Liver (tissue), 8 donors: ENCODE measurements at regions not wholly inside any gene's neighbourhood (a gene's known extent, or its start where the extent isn't known, plus 50 kb on each side); places are given as distances from the start of the nearest gene placed in this dataset.

ENCODE experiments used
- DNase-seq: peaks from one replicate; pipeline ENCODE4 v3.0.0-alpha.2; 2017; ENCODE audit warnings: low spot score
- H3K27ac ChIP-seq, 2 donors: one replicate each; pipeline ENCODE4 v1.7.0; 2013; ENCODE audit warnings: inconsistent platforms in 2 of 2, low read length in 2 of 2, control low read depth in 1 of 2, low read depth in 1 of 2, mild to moderate bottlenecking in 1 of 2
- H3K27me3 ChIP-seq, 4 donors: one replicate each; pipeline versions ENCODE4 v1.6.1 to v1.7.0; 2013; ENCODE audit warnings: low read length in 3 of 4, inconsistent platforms in 1 of 4, mild to moderate bottlenecking in 1 of 4, moderate library complexity in 1 of 4; ENCODE audit not compliant: control insufficient read depth in 4 of 4, insufficient read depth in 4 of 4
- H3K36me3 ChIP-seq, 4 donors: one replicate each; pipeline versions ENCODE4 v1.6.1 to v1.7.0; 2013; ENCODE audit warnings: low read length in 3 of 4, mild to moderate bottlenecking in 3 of 4, low read depth in 1 of 4, moderate library complexity in 1 of 4; ENCODE audit not compliant: control insufficient read depth in 4 of 4, insufficient read depth in 3 of 4
- H3K4me1 ChIP-seq, 4 donors: one replicate each; pipeline versions ENCODE4 v1.6.1 to v1.7.0; 2013; ENCODE audit warnings: low read length in 3 of 4, mild to moderate bottlenecking in 3 of 4, moderate library complexity in 1 of 4; ENCODE audit not compliant: control insufficient read depth in 4 of 4, insufficient read depth in 4 of 4
- H3K4me3 ChIP-seq, 3 donors: one replicate each; pipeline versions ENCODE4 v1.6.1 to v1.7.0; 2013; ENCODE audit warnings: low read length in 3 of 3, control low read depth in 1 of 3, low read depth in 1 of 3, mild to moderate bottlenecking in 1 of 3
- H3K9ac ChIP-seq, 2 donors: one replicate each; pipeline ENCODE4 v1.7.0; 2013; ENCODE audit warnings: low read length in 2 of 2, mild to moderate bottlenecking in 2 of 2, moderate library complexity in 2 of 2, control low read depth in 1 of 2, low read depth in 1 of 2
- H3K9me3 ChIP-seq, 4 donors: one replicate each; pipeline versions ENCODE4 v1.6.1 to v1.7.0; 2013; ENCODE audit warnings: low read length in 3 of 4; ENCODE audit not compliant: control insufficient read depth in 4 of 4
- ATF3 ChIP-seq: IDR thresholded peaks from 2 replicates; pipeline ENCODE4 v1.6.1; 2016; ENCODE audit warnings: antibody characterized with exemption
- CTCF ChIP-seq: fragments of 150-350 bp; IDR thresholded peaks from 2 replicates; pipeline ENCODE4 v1.5.1; 2017; ENCODE audit warnings: improper control_type of control experiment, low read depth, low read length; ENCODE audit not compliant: missing input control
- FOXA1 ChIP-seq: IDR thresholded peaks from 2 replicates; pipeline ENCODE4 v1.6.1; 2016; ENCODE audit warnings: antibody characterized with exemption
- FOXA2 ChIP-seq: IDR thresholded peaks from 2 replicates; pipeline ENCODE4 v1.6.1; 2016; ENCODE audit warnings: antibody characterized with exemption
- GABPA ChIP-seq, 2 donors: IDR thresholded peaks in 1 of 2; conservative IDR thresholded peaks in 1 of 2; 2 replicates each; pipeline ENCODE4 v1.6.1; 2016; ENCODE audit warnings: antibody characterized with exemption in 2 of 2, mild to moderate bottlenecking in 1 of 2, moderate library complexity in 1 of 2
- HNF4A ChIP-seq, 2 donors: conservative IDR thresholded peaks; 2 replicates each; pipeline ENCODE4 v1.6.1; 2016; ENCODE audit warnings: antibody characterized with exemption in 2 of 2, mild to moderate bottlenecking in 2 of 2
- HNF4G ChIP-seq: IDR thresholded peaks from 2 replicates; pipeline ENCODE4 v1.6.1; 2016; ENCODE audit warnings: antibody characterized with exemption
- JUND ChIP-seq, 2 donors: IDR thresholded peaks; 2 replicates each; pipeline ENCODE4 v1.6.1; 2016; ENCODE audit warnings: antibody characterized with exemption in 2 of 2
- MAX ChIP-seq: IDR thresholded peaks from 2 replicates; pipeline ENCODE4 v1.6.1; 2016; ENCODE audit warnings: antibody characterized with exemption
- NR2F2 ChIP-seq: IDR thresholded peaks from 2 replicates; pipeline ENCODE4 v1.6.1; 2016; ENCODE audit warnings: antibody characterized with exemption
- RAD21 ChIP-seq, 2 donors: IDR thresholded peaks; 2 replicates each; pipeline ENCODE4 v1.6.1; 2016; ENCODE audit warnings: antibody characterized with exemption in 2 of 2, mild to moderate bottlenecking in 2 of 2
- RXRA ChIP-seq, 2 donors: IDR thresholded peaks; 2 replicates each; pipeline ENCODE4 v1.6.1; 2017 to 2018; ENCODE audit warnings: antibody characterized with exemption in 2 of 2, mild to moderate bottlenecking in 1 of 2
- SP1 ChIP-seq: IDR thresholded peaks from 2 replicates; pipeline ENCODE4 v1.6.1; 2018; ENCODE audit warnings: antibody characterized with exemption, mild to moderate bottlenecking
- TAF1 ChIP-seq: conservative IDR thresholded peaks from 2 replicates; pipeline ENCODE4 v1.6.1; 2016; ENCODE audit warnings: antibody characterized with exemption, mild to moderate bottlenecking
- YY1 ChIP-seq: IDR thresholded peaks from 2 replicates; pipeline ENCODE4 v1.6.1; 2016; ENCODE audit warnings: antibody characterized with exemption, mild to moderate bottlenecking
- ZBTB33 ChIP-seq: IDR thresholded peaks from 2 replicates; pipeline ENCODE4 v1.6.1; 2016; ENCODE audit warnings: antibody characterized with exemption
- WGBS: extraction: QIAGEN DNeasy Blood & Tissue Kit; methylation state at CpG from one replicate; pipeline ENCODE4 v1.1.7; 2013; 5-methylcytosine and 5-hydroxymethylcytosine counted together
- donor health status: healthy.
- donor health status: healthy.
- donor health status: healthy.
- donor health status: healthy.
- donor health status: healthy.

GRCh38 chr9:3014178-3014577 lies 170.3 kb upstream of the PUM3 start:
- Histone ChIP-seq H3K27me3 (no peaks in the 10 kb centered on the region), H3K27ac (no peak overlapping the region), H3K4me1 (no peaks in the 10 kb centered on the region), H3K4me3 (no peak overlapping the region), H3K36me3 (no peaks in the 10 kb centered on the region), H3K9me3 (no peaks in the 10 kb centered on the region), H3K9ac (no peak overlapping the region)
- no peak for DNase-seq
- WGBS: 60% methylated on average over 3 of the region's 3 CpGs
- TF ChIP-seq RAD21 (IDR thresholded peaks at IDR 0.05) (no peak), RXRA (IDR thresholded peaks at IDR 0.05) (no peak), SP1 (no peak), TAF1 (no peak), ATF3 (no peak), HNF4A (conservative IDR thresholded peaks at IDR 0.05) (no peak), FOXA2 (no peak), FOXA1 (no peak), HNF4G (no peak)

- H3K4me3 ChIP-seq: no peak overlapping the region
- WGBS: 66% methylated on average over 5 of the region's 5 CpGs
- TF ChIP-seq TAF1 (no peak), MAX (no peak), HNF4A (conservative IDR thresholded peaks at IDR 0.05) (no peak), CTCF (no peak), ATF3 (no peak), SP1 (no peak), ZBTB33 (no peak), JUND (IDR thresholded peaks at IDR 0.05) (no peak), RAD21 (IDR thresholded peaks at IDR 0.05) (no peak)
- H3K27ac ChIP-seq: no peak overlapping the region
- H3K36me3 ChIP-seq: no peaks in the 10 kb centered on the region
- H3K9me3 ChIP-seq: no peaks in the 10 kb centered on the region
- H3K27me3 ChIP-seq: no peaks in the 10 kb centered on the region
- DNase-seq: no peak
- H3K9ac ChIP-seq: no peak overlapping the region
- no peaks in the 10 kb centered on the region for H3K4me1 ChIP-seq
Observed at GRCh38 chr9:3012842-3013241, 168.9 kb upstream of the PUM3 start.

GRCh38 chr9:3012245-3012644 lies 168.3 kb upstream of the PUM3 start:
- 60% methylated on average over 6 of the region's 6 CpGs for WGBS
- no peaks in the 10 kb centered on the region for H3K9me3 ChIP-seq
- no peak overlapping the region for H3K9ac ChIP-seq
- H3K4me1 ChIP-seq: no peaks in the 10 kb centered on the region
- DNase-seq: no peak
- H3K36me3 ChIP-seq: no peaks in the 10 kb centered on the region
- no peaks in the 10 kb centered on the region for H3K27me3 ChIP-seq
- H3K4me3 ChIP-seq: no peak overlapping the region
- no peak overlapping the region for H3K27ac ChIP-seq
- TF ChIP-seq ZBTB33 (no peak), HNF4A (conservative IDR thresholded peaks at IDR 0.05) (no peak), CTCF (no peak), RAD21 (IDR thresholded peaks at IDR 0.05) (no peak), GABPA (IDR thresholded peaks at IDR 0.05 in 1 of 2, conservative IDR thresholded peaks at IDR 0.05 in 1 of 2) (no peak), YY1 (no peak), FOXA1 (no peak), HNF4G (no peak), NR2F2 (no peak), RXRA (IDR thresholded peaks at IDR 0.05) (no peak), SP1 (no peak), TAF1 (no peak), JUND (IDR thresholded peaks at IDR 0.05) (no peak)
